ENCODE measurements at regions not wholly inside any gene's neighbourhood (a gene's known extent, or its start where the extent isn't known, plus 50 kb on each side); places are given as distances from the start of the nearest gene placed in this dataset.

DNA sequence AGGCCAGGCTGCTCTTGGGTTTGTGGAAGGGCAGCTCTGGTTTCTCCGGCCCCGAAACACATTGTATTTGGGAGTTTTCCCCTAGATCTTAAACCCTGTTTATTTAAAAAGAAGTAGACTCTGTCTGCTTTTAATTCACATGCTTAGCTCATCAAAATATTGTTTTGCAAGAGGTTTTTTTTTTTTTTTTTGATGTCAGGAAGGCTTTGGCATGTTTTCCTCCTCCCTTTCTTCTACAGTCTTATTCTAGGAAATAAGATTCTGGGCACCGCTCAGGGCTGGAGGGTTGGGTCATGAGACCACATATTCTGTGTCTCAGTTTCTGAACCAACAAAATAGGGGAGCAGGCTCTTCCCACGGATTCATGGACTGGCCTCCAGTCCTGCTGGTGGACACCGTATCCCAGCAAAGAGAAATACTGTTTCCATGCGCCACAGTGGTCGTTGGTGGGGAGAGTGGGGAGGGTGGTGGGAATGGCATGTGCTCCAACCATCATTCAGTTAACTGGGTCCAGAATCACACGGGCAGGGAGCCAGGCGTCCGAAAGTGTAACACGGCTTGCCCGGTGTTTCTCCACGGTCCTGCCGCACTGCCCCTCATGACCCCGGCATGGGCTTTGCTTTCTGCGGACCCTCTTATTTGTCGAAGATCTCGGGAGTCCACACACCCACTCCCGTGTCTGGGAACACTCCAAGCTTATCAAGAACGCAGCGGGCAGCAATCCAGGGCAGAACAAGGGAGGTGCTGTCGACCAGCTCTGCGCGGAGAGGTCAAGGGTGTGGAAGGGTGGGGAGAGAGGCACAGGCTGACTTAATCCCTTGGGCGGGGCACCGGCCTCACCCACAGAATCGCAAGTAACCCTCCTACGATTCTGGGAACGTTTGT is 176.7 kb downstream of the GLI2 start:
- Mint-ChIP-seq H3K27ac (ENCODE audit: low read depth) (no peak overlapping the region), H3K9me3 (no peaks in the 10 kb centered on the region)
- no peak for DNase-seq (ENCODE audit: low spot score in 2 of 2)

DNA sequence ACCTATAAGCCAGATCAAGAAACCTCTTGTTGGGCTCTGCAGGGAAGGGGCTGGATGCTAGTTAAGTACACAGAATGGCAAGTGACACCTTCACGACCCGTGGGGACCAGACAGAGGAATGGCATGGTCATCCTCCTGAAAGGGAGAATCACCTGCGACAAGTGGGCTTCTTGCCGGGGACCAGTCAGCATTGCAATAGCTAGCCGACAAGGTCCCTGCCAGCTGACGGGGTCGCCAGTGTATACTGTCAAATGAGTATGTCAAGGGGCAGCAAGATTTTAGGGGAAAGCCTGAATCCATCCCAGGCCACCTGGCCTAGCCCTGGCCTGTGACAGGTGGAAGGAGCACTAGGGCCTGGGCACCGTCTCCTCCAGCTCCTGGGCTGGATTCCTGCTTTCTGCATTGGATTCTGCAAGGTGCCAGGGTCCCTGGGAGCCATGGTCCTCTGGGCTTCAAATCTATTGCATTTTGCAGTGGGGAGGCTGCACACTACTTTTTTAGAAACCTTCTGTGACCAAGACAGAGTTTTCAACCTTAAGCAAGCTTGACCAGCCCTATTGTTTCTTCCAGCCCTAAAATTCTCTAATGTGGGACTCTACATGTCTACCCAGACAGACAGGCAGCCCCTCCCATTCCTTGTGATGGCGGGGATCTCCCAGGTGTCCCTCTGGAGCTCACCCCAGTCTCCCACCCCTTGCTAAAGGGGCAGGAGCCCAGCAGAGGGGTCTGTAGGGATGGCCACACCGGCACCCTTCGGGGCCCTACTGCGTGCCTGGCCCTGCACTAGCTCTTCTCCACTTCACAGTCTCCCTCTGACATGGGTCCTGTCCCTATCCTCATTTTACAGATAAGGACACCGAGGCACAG is 178.5 kb downstream of the GLI2 start:
- no peaks in the 10 kb centered on the region for H3K9me3 Mint-ChIP-seq
- H3K27me3 Mint-ChIP-seq: no peaks in the 10 kb centered on the region
- H3K4me1 Mint-ChIP-seq: no peaks in the 10 kb centered on the region
- DNase-seq (ENCODE audit: low spot score in 2 of 2) (no peak), ATAC-seq (replicated peaks; ENCODE audit: extremely low read depth, poor library complexity, severe bottlenecking) (no peak)
- no peaks in the 10 kb centered on the region for H3K36me3 Mint-ChIP-seq (ENCODE audit: insufficient read depth)
- no peak overlapping the region for H3K27ac Mint-ChIP-seq (ENCODE audit: low read depth)
- H3K4me3 Mint-ChIP-seq: no peak overlapping the region

More for the DNA sequence above, 176.7 kb downstream of the GLI2 start:
- peaks cover 4% of the 10 kb centered on the region for H3K27me3 Mint-ChIP-seq
- no peak overlapping the region for H3K4me3 Mint-ChIP-seq
- H3K4me1 Mint-ChIP-seq: no peaks in the 10 kb centered on the region
- H3K36me3 Mint-ChIP-seq (ENCODE audit: insufficient read depth): no peaks in the 10 kb centered on the region
- no peak for ATAC-seq (replicated peaks; ENCODE audit: extremely low read depth, poor library complexity, severe bottlenecking)

DNA sequence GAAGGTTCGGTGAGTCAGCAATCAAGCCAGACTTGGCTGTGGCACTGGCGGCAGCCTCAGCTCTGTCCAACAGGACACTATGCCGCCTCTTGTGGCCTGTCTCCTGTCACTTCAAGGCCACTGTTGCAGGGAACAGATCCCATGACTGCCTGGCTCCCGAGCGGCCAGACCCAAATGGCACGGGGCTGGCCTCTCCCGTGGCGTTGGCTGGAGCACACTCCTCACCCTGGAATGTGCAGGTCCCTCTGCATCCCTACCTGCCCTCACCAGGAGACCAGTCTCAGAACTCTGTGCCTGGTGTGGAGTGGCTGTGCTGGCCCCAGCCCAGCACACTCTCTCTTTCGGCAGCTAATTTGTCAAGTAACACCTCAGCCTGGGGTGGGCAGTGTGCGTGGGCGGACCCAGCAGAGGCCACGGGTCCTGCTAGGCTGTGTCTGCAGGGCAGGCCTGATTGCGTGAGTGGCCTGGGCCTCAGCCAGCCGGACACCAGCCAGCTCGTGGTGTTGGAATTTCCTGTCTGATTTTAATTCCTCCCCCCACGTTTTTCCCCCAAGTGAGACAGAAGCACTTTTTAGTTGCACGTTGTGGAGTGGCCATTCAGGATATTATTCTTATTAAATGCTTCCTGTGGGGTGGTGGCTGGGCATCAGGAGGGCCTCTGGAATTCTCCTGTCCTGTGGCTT is 179.3 kb downstream of the GLI2 start:
- no peaks in the 10 kb centered on the region for H3K27me3 Mint-ChIP-seq
- no peaks in the 10 kb centered on the region for H3K4me1 Mint-ChIP-seq
- ATAC-seq (replicated peaks; ENCODE audit: extremely low read depth, poor library complexity, severe bottlenecking) (no peak), DNase-seq (ENCODE audit: low spot score in 2 of 2) (no peak)
- H3K36me3 Mint-ChIP-seq (ENCODE audit: insufficient read depth): no peaks in the 10 kb centered on the region
- no peaks in the 10 kb centered on the region for H3K9me3 Mint-ChIP-seq
- H3K4me3 Mint-ChIP-seq: no peak overlapping the region
- no peak overlapping the region for H3K27ac Mint-ChIP-seq (ENCODE audit: low read depth)

DNA sequence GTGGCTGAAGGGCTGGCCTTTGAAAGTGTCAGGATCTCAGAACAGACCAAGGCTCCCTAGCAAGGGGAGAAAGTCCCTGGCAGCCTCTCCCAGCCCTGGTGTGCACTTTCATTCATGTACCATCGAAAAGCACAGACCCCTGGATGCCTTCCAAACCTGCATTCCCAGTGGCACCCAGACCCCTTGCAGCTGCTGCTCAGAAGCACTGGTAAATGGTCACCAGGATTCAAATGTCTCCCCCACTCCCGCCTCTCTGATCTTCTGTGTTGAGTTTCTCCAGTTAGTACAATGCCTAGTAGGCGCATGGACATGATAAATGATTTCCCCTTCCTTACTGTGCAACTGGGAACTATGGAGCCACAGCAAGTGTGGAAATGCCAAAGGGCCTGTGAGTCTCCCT is 180.0 kb downstream of the GLI2 start:
- H3K9me3 Mint-ChIP-seq: no peaks in the 10 kb centered on the region
- H3K36me3 Mint-ChIP-seq (ENCODE audit: insufficient read depth): no peaks in the 10 kb centered on the region
- no peak overlapping the region for H3K27ac Mint-ChIP-seq (ENCODE audit: low read depth)
- H3K4me3 Mint-ChIP-seq: no peak overlapping the region
- H3K4me1 Mint-ChIP-seq: no peaks in the 10 kb centered on the region
- no peak for DNase-seq (ENCODE audit: low spot score in 2 of 2)
- ATAC-seq (replicated peaks; ENCODE audit: extremely low read depth, poor library complexity, severe bottlenecking): no peak
- no peaks in the 10 kb centered on the region for H3K27me3 Mint-ChIP-seq

DNA sequence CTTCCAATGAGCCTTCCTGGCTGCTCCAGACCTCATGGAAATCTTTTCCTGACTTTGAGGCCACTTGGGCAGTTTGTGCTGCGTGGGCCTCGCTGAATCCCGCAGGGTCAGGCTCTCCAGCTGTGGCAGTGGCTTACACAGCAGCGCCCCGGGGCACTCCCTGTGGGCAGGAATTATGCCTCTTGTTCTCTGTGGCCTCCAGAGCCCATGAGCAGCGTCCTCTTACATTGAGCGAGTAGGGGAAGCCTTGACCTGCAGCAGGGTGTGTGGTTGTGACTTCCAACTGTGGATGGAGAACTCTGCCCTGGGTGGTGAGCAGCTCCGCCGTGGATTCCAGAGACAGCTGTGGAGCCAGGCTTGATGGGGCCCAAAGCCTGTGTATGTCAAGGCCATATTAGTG is 180.8 kb downstream of the GLI2 start:
- ATAC-seq (replicated peaks; ENCODE audit: extremely low read depth, poor library complexity, severe bottlenecking): no peak
- Mint-ChIP-seq H3K4me3 (no peak overlapping the region), H3K27ac (ENCODE audit: low read depth) (no peak overlapping the region), H3K36me3 (ENCODE audit: insufficient read depth) (no peaks in the 10 kb centered on the region), H3K27me3 (no peaks in the 10 kb centered on the region), H3K4me1 (no peaks in the 10 kb centered on the region), H3K9me3 (no peaks in the 10 kb centered on the region)
- DNase-seq (ENCODE audit: low spot score in 2 of 2): no peak

DNA sequence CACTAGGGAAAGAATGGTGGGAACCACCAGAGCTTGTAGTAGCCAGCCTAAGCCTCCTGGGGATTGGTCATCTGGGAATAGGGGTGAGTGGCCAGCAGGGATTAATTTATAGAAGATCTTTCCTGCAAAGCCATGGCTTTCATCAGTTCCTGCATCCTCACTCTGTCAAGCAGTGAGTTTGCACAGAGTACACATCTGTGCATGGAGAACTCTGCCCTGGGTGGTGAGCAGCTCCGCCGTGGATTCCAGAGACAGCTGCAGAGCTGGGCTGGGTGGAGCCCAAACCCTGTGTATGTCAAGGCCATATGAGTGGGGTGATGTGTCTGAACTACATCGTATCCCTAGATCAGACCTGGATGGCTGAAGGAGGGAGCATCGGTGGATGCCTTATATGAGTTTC is 182.2 kb downstream of the GLI2 start:
- Mint-ChIP-seq H3K4me3 (no peak overlapping the region), H3K27me3 (no peaks in the 10 kb centered on the region), H3K9me3 (no peaks in the 10 kb centered on the region), H3K27ac (ENCODE audit: low read depth) (no peak overlapping the region), H3K36me3 (ENCODE audit: insufficient read depth) (peaks cover 1% of the 10 kb centered on the region), H3K4me1 (no peaks in the 10 kb centered on the region)
- DNase-seq (ENCODE audit: low spot score in 2 of 2): no peak
- no peak for ATAC-seq (replicated peaks; ENCODE audit: extremely low read depth, poor library complexity, severe bottlenecking)

DNA sequence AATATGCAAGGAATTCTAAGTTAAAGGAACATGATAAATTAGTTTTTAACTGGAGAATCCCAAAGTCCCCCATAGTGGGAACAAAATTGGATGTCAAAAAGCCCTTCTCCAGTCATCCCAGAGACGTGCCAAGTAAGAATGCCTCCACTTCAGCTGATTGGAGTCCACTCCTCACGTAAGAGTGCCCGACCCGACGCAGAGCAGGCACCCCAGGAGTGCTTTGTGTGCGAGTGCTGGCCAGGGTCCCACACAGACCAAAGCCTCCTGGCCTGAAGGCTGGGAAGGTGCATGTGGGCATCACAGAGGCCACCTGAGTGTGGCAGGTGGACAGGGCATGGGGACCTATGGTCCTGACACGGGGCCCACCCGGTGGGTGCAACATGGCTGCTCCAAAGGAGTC is 183.5 kb downstream of the GLI2 start:
- H3K4me1 Mint-ChIP-seq: no peaks in the 10 kb centered on the region

DNA sequence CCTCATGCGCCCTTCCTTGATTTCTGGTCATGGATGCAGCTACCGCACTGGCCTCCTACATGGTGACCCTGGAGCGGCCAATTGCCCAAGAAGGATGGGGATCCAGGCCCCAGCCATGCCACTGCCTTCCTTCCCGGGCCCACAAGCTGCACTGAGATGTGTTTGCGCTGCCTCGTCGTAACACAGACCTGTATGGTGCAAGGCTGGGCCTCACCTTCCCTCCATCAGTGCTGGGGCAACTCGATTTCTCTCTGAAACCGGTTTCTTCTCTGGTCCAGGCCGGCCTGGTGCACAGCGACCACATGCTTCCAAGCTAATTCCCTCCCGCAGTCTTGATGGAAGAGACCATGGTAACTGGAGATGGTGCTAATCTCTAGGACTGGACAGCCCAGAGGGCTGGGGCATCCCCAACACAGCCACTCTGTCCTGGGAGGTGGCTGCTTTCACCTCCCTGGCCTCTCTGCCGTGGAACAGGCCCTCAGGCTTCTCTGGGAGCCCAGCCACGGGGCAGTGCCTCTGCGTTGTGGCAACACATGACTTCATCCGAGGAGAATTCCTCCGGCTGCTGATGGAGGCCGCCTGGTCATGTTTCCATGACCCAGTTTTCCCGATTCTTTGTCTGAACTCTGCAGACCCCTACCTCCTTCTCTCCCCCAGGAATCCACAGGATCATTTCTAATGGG is 184.2 kb downstream of the GLI2 start:
- Mint-ChIP-seq H3K27ac (ENCODE audit: low read depth) (no peak overlapping the region), H3K36me3 (ENCODE audit: insufficient read depth) (peaks cover 1% of the 10 kb centered on the region), H3K4me3 (no peak overlapping the region), H3K27me3 (no peaks in the 10 kb centered on the region), H3K4me1 (no peaks in the 10 kb centered on the region), H3K9me3 (no peaks in the 10 kb centered on the region)
- ATAC-seq (replicated peaks; ENCODE audit: extremely low read depth, poor library complexity, severe bottlenecking) (no peak), DNase-seq (ENCODE audit: low spot score in 2 of 2) (no peak)

More for the DNA sequence above, 183.5 kb downstream of the GLI2 start:
- Mint-ChIP-seq H3K36me3 (ENCODE audit: insufficient read depth) (peaks cover 1% of the 10 kb centered on the region), H3K27me3 (no peaks in the 10 kb centered on the region), H3K9me3 (no peaks in the 10 kb centered on the region), H3K27ac (ENCODE audit: low read depth) (no peak overlapping the region), H3K4me3 (no peak overlapping the region)
- no peak for ATAC-seq (replicated peaks; ENCODE audit: extremely low read depth, poor library complexity, severe bottlenecking)
- DNase-seq (ENCODE audit: low spot score in 2 of 2): no peak

DNA sequence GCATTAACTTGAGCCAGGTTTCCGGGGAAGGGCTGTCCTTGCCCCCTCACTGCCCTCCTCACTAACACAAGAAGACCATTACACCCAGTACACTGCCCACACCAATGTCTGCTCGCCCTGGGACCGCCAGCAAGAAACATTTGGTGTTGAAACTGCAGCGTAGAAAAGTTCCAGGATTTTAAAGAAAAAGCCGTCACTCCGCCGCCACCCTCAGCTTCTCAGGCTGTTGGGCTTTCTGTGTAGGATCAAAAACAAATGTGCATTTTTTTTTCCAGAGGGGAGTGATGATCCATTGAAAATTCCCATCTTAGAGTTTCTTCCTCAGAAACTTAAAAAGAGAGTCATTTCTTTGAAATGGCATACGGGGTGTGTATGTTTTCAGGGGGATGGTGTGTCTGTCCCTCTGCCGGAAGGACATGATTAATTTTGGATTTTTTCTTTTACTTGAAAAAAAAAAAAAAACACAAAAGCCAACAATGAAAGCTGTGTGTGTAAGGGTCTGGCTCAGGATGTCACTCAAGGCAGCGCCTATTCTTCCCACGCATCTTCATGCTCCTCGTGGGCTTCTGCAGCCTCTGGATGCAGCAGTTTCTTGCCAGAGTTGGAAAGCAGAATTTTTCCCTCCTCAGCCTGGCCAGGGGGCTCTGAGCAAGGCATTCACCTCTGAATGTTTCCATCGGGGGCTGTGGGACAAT is 184.9 kb downstream of the GLI2 start:
- H3K27ac Mint-ChIP-seq (ENCODE audit: low read depth): no peak overlapping the region
- H3K4me1 Mint-ChIP-seq: no peaks in the 10 kb centered on the region
- H3K9me3 Mint-ChIP-seq: no peaks in the 10 kb centered on the region
- DNase-seq (ENCODE audit: low spot score in 2 of 2) (no peak), ATAC-seq (replicated peaks; ENCODE audit: extremely low read depth, poor library complexity, severe bottlenecking) (no peak)
- no peaks in the 10 kb centered on the region for H3K27me3 Mint-ChIP-seq
- no peak overlapping the region for H3K4me3 Mint-ChIP-seq
- H3K36me3 Mint-ChIP-seq (ENCODE audit: insufficient read depth): peaks cover 1% of the 10 kb centered on the region

DNA sequence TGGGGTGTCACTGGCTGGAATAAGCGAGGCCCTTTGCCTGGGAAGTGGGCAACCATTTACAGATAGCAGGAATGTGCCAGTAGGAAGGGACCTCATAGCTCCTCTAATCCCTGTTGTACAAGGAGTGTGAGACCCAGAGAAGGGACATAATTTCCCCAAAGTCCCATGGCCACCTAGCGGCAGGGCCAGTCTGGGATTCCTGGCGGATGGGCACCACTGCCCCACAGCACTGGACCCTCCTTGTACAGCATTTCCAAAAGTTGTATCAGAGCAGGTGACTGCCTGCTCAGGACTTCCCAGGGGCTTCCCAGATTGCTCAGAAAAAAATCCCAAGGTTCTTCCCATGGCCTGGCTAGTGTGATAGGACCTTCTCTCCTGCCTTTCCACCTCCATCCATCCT is 185.8 kb downstream of the GLI2 start:
- Mint-ChIP-seq H3K36me3 (ENCODE audit: insufficient read depth) (peaks cover 1% of the 10 kb centered on the region), H3K4me3 (no peak overlapping the region), H3K9me3 (no peaks in the 10 kb centered on the region), H3K27me3 (no peaks in the 10 kb centered on the region), H3K27ac (ENCODE audit: low read depth) (no peak overlapping the region), H3K4me1 (no peaks in the 10 kb centered on the region)
- DNase-seq (ENCODE audit: low spot score in 2 of 2) (no peak), ATAC-seq (replicated peaks; ENCODE audit: extremely low read depth, poor library complexity, severe bottlenecking) (no peak)

DNA sequence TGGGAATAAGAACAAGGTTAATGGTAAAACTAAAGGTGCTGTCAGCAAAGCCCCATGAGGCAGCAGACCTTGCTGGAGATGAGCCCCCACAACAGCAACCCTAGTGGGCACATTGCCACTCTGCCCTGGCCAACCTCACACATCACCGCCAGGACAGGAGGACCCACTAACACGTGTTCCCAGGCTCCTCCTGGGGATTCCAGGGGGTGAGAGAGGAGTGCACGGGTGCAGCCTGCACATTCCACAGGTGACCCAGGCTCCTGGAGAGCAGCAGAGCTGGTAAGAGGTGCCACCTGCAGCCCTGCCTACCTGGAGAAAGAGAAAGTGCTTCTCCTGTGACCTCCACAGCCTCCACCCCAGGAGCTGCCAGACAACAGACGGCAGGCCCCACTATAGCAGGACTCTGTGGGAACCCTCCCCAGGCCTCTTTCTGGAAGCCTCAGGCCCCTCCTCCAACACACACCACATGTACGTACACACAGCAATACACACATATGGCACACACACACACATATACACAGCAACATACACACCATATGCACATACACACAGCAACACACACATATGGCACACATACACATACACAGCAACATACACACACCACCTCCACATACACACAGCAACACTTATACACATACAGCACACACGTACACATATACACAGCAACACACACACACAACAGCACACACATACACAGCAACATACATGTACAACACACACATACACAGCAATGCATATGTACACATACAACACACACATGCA is 187.1 kb downstream of the GLI2 start:
- DNase-seq (ENCODE audit: low spot score in 2 of 2) (no peak), ATAC-seq (replicated peaks; ENCODE audit: extremely low read depth, poor library complexity, severe bottlenecking) (no peak)
- H3K27me3 Mint-ChIP-seq: no peaks in the 10 kb centered on the region
- H3K4me3 Mint-ChIP-seq: no peak overlapping the region
- no peak overlapping the region for H3K27ac Mint-ChIP-seq (ENCODE audit: low read depth)
- H3K9me3 Mint-ChIP-seq: no peaks in the 10 kb centered on the region
- H3K4me1 Mint-ChIP-seq: no peaks in the 10 kb centered on the region
- peaks cover 1% of the 10 kb centered on the region for H3K36me3 Mint-ChIP-seq (ENCODE audit: insufficient read depth)

Data from central memory CD8-positive, alpha-beta T cell (primary cell).